ENCODE measurements at regions not wholly inside any gene's neighbourhood (a gene's known extent, or its start where the extent isn't known, plus 50 kb on each side); places are given as distances from the start of the nearest gene placed in this dataset.

- ATAC-seq (no peak), DNase-seq (no peak)
- Mint-ChIP-seq H3K27ac (no peak overlapping the region), H3K4me1 (no peaks in the 10 kb centered on the region), H3K27me3 (peaks cover 7% of the 10 kb centered on the region), H3K9me3 (no peaks in the 10 kb centered on the region), H3K4me3 (no peak overlapping the region)
Observed at GRCh38 chr10:125502276-125502675, 180.7 kb downstream of the TEX36 start.

DNA sequence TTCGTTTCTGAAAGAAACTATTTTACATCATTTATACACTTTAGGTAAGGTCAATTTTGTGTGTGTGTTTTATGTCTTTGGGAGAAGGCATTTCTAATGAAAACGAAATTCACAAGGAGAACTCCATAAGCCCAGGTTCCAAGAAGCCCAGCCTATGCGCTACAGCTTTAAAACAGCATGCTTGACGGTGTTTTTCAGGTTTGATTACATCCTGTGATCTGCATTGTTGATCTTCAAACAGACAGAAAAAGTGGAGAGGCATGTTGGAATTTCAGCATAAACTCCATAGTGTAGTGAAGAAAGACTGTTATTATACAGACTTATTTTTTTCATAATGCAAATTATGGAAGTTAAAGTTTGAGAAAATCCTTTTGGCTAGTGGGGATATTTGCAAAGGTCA, 187.6 kb downstream of the TEX36 start:
- Mint-ChIP-seq H3K4me1 (no peaks in the 10 kb centered on the region), H3K27ac (no peak overlapping the region), H3K9me3 (no peaks in the 10 kb centered on the region), H3K4me3 (no peak overlapping the region), H3K27me3 (no peaks in the 10 kb centered on the region)
- ATAC-seq, result no peak
- DNase-seq, result no peak

DNA sequence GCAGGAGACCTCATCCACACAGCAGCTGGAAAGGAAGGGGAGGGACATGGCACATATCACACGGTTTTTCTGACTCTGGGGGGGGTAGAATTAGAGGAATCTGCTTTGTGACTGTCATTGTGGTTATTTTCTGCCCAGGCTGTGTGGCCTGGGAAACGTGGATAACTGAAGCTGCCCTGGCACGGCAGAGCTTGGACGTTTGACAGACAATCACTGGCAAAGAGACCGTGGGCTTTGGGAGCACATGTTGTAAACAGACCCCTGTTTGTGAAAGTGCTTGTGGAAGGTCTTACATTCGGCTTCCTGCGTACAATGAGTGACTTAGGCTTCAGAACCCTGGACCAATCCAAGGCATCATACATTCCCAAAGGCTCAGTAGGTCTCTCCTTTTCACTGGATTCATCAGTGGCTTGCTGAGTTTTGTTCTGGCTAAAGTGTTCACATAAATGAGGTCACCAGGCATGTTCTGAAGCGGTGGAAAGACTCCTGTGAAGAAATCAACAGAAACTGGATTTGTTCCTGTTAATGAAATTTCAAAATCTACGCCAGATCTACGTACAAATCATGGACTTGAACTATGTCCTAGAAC, 188.2 kb downstream of the TEX36 start:
- DNase-seq (no peak), ATAC-seq (no peak)
- Mint-ChIP-seq H3K4me3 (no peak overlapping the region), H3K27me3 (no peaks in the 10 kb centered on the region), H3K27ac (no peak overlapping the region), H3K9me3 (no peaks in the 10 kb centered on the region), H3K4me1 (no peaks in the 10 kb centered on the region)

GRCh38 chr10:125491381-125491780, 191.6 kb downstream of the TEX36 start:
- H3K27ac Mint-ChIP-seq, result no peak overlapping the region
- H3K4me3 Mint-ChIP-seq, result no peak overlapping the region
- no peaks in the 10 kb centered on the region for H3K27me3 Mint-ChIP-seq
- H3K4me1 Mint-ChIP-seq, result no peaks in the 10 kb centered on the region
- ATAC-seq (no peak), DNase-seq (no peak)
- no peaks in the 10 kb centered on the region for H3K9me3 Mint-ChIP-seq

- H3K4me3 Mint-ChIP-seq, result no peak overlapping the region
- no peaks in the 10 kb centered on the region for H3K9me3 Mint-ChIP-seq
- no peaks in the 10 kb centered on the region for H3K4me1 Mint-ChIP-seq
- no peaks in the 10 kb centered on the region for H3K27me3 Mint-ChIP-seq
- H3K27ac Mint-ChIP-seq, result no peak overlapping the region
- no peak for DNase-seq
- no peak for ATAC-seq
Observed at GRCh38 chr10:125489731-125490130, 193.2 kb downstream of the TEX36 start.

DNA sequence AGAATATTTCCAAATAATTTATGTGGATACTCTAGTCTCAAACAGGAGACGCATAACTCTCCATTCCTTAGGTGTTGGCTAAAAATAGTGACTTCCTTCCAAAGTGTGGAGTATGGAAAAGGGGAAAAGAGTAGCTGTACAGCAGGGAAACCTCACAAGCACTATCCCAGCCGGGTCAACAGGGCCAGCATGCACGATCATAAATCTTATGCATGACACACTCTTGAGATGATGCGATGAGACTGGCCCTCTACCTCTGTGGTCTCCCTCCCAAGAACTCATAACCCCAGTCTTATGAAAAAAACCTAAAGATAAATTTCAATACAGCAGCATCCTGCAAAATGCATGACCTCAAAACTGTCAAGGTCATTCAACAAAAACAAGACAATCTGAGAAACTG, 197.3 kb downstream of the TEX36 start:
- no peak for ATAC-seq
- Mint-ChIP-seq H3K4me3 (no peak overlapping the region), H3K27ac (no peak overlapping the region), H3K9me3 (no peaks in the 10 kb centered on the region), H3K4me1 (no peaks in the 10 kb centered on the region), H3K27me3 (peaks cover 14% of the 10 kb centered on the region)
- DNase-seq, result no peak

DNA sequence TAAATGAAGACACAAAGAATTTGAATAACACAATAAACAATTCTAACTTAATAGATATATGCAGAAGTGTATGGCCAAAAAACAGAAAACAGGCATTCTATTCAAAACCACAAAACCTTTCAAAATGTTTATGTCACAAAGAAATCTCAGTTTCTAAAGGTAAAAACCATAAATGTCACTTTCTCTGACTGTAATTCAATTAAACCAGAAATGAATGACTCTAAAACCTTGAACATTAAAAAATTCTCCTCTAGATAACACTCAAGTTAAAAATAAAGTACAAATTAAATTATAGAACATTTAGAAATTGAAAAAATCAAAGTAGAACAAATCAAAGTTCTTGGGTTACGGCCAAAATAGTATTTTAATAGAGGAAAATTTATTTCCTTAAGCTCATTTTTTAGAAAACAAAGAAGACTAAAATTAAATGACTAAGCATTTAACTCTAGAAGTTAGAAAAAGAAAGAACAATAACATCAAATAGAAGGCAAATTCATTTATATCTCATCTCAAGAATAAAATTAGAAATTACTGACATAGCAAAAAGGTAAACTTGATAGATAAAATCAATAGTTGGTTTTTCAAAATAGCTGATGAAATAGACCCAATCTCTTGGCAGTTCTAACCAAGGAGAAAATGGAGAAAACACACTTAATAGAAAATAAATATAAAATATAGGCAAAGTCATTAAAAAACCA, 198.8 kb downstream of the TEX36 start:
- H3K27me3 Mint-ChIP-seq, result peaks cover 28% of the 10 kb centered on the region

DNA sequence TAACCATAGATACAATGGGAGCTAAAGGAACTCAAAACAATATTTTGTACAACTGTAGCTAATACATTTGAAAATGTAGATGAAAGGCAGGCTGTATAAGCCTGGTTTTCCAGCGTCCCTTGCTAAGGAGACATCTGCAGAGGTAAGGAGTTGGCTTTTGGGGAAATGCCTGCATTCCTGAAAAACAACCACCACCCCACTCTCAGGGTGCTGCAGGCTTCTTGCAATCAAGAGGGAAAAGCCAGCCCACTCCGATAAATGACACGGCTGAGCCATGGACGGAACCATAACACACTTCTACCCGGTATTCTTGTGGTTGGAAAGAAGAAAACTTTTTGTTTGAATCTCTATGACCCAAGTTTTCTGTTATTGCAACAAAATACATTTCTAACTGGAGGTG, 200.3 kb downstream of the TEX36 start:
- ATAC-seq (no peak), DNase-seq (no peak)
- Mint-ChIP-seq H3K27me3 (peaks cover 31% of the 10 kb centered on the region), H3K27ac (no peak overlapping the region), H3K9me3 (no peaks in the 10 kb centered on the region), H3K4me1 (no peaks in the 10 kb centered on the region), H3K4me3 (no peak overlapping the region)

More for the DNA sequence above, 198.8 kb downstream of the TEX36 start:
- ATAC-seq (no peak), DNase-seq (no peak)
- H3K9me3 Mint-ChIP-seq, result no peaks in the 10 kb centered on the region
- H3K27ac Mint-ChIP-seq, result no peak overlapping the region
- no peak overlapping the region for H3K4me3 Mint-ChIP-seq
- H3K4me1 Mint-ChIP-seq, result no peaks in the 10 kb centered on the region

DNA sequence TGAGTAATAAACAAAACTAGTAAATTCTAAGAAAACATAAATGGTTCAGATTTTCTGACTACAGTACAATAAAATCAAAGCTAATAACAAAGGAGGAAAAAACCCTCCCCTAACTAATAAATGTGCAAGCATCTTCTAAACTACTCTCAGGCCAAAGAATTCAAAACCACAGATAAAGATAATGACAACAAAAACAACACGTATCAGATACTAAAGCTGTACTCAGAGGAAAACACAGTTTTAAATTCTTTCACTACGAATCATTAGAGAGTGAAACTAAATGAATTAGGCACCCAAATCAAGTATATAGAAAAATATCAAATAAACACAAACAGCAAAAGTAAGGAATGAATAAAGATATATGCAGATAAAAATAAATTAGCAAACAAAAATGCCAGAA, 200.9 kb downstream of the TEX36 start:
- Mint-ChIP-seq H3K9me3 (no peaks in the 10 kb centered on the region), H3K27ac (no peak overlapping the region), H3K4me3 (no peak overlapping the region), H3K27me3 (peaks cover 36% of the 10 kb centered on the region), H3K4me1 (no peaks in the 10 kb centered on the region)
- no peak for DNase-seq
- no peak for ATAC-seq

- H3K9me3 Mint-ChIP-seq, result no peaks in the 10 kb centered on the region
- H3K27me3 Mint-ChIP-seq, result peaks cover 36% of the 10 kb centered on the region
- ATAC-seq, result no peak
- no peak for DNase-seq
- H3K27ac Mint-ChIP-seq, result peak overlapping the region in 1 of 2 donors; percentile 19
- no peak overlapping the region for H3K4me3 Mint-ChIP-seq
- no peaks in the 10 kb centered on the region for H3K4me1 Mint-ChIP-seq
Observed at GRCh38 chr10:125479059-125479458, 203.9 kb downstream of the TEX36 start.

DNA sequence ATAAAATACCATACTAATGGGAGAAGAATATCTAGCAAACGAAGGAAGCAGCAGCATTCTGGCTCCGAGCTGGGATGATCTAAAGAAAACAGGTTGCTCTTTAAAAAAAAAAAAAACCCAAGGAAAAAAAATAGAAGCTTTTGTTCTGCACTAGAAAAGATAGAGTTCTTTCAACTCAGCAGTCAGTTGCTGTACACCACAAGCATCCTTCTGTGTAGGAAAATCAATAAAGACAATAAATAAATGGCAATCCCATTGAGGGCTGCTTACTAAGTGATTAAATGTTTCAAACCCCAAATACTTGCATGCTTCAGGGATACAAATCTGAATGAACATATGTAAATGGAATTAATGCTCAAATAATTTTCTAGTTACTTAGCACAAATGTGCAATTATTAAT, 207.1 kb downstream of the TEX36 start:
- ATAC-seq (no peak), DNase-seq (no peak)
- H3K4me3 Mint-ChIP-seq, result no peak overlapping the region
- H3K27ac Mint-ChIP-seq, result no peak overlapping the region
- peaks cover 22% of the 10 kb centered on the region for H3K27me3 Mint-ChIP-seq
- H3K4me1 Mint-ChIP-seq, result no peaks in the 10 kb centered on the region
- H3K9me3 Mint-ChIP-seq, result no peaks in the 10 kb centered on the region

- no peaks in the 10 kb centered on the region for H3K4me1 Mint-ChIP-seq
- no peak for ATAC-seq
- H3K9me3 Mint-ChIP-seq, result no peaks in the 10 kb centered on the region
- no peak for DNase-seq
- H3K27me3 Mint-ChIP-seq, result peaks cover 12% of the 10 kb centered on the region
- no peak overlapping the region for H3K27ac Mint-ChIP-seq
- no peak overlapping the region for H3K4me3 Mint-ChIP-seq
Observed at GRCh38 chr10:125473143-125473793, 209.7 kb downstream of the TEX36 start.

GRCh38 chr10:125472010-125472607, 210.9 kb downstream of the TEX36 start:
- Mint-ChIP-seq H3K4me3 (no peak overlapping the region), H3K9me3 (no peaks in the 10 kb centered on the region), H3K27me3 (peaks cover 14% of the 10 kb centered on the region), H3K4me1 (no peaks in the 10 kb centered on the region), H3K27ac (no peak overlapping the region)
- no peak for DNase-seq
- no peak for ATAC-seq

DNA sequence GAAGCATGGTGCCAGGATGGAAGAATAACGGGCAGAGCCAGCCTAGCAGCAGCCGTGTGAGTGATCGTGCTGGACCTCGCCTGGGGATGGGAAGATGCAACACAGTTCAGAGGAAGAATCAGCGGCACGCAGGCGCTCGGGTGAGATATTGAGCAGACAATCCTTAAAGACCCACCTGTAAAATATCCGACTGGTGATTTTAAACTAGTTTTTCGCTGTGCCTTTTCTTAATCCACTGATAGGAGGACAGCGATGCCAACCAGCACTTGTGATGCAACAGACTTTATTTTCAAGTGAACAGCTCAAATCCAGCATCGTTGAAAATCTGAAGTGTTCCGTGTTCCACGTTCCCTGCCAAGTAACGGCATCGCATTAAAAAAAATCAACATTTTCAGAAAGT, 214.7 kb downstream of the TEX36 start:
- peaks cover 14% of the 10 kb centered on the region for H3K27me3 Mint-ChIP-seq
- H3K9me3 Mint-ChIP-seq, result no peaks in the 10 kb centered on the region
- H3K27ac Mint-ChIP-seq, result no peak overlapping the region
- ATAC-seq (no peak), DNase-seq (no peak)
- no peak overlapping the region for H3K4me3 Mint-ChIP-seq
- no peaks in the 10 kb centered on the region for H3K4me1 Mint-ChIP-seq

GRCh38 chr10:125466685-125467084, 216.3 kb downstream of the TEX36 start:
- DNase-seq (no peak), ATAC-seq (no peak)
- peaks cover 14% of the 10 kb centered on the region for H3K27me3 Mint-ChIP-seq
- no peak overlapping the region for H3K4me3 Mint-ChIP-seq
- no peaks in the 10 kb centered on the region for H3K9me3 Mint-ChIP-seq
- H3K4me1 Mint-ChIP-seq, result no peaks in the 10 kb centered on the region
- no peak overlapping the region for H3K27ac Mint-ChIP-seq

DNA sequence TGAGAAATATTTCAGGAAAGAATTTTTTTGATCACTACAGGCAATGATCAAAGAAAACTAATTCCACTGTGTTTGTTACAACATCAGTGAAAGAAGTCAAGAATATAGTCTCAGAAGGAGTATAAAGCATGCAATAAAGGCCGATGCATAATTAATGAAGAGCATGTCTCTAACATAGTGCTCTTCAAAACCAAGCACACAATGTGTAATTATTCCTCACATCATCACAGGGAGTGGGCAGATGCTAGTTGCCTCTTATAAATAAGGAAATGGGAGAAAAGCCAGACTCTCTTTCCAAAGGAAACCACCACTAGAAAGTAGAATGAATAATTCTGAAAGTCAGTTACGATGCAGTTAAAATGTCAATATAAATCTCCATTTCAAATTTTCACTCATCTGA, 220.1 kb downstream of the TEX36 start:
- no peak overlapping the region for H3K27ac Mint-ChIP-seq
- H3K4me3 Mint-ChIP-seq, result no peak overlapping the region
- DNase-seq, result no peak
- H3K4me1 Mint-ChIP-seq, result no peaks in the 10 kb centered on the region
- no peak for ATAC-seq
- no peaks in the 10 kb centered on the region for H3K9me3 Mint-ChIP-seq
- H3K27me3 Mint-ChIP-seq, result peaks cover 4% of the 10 kb centered on the region

Measured in stimulated activated naive CD8-positive, alpha-beta T cell treated with anti-CD3 and anti-CD28 coated beads, Interleukin-15, amount 100 ng/mL, for 72 hours (primary cell).